Upper lobe of left lung (tissue), 4 donors: ENCODE measurements at regions not wholly inside any gene's neighbourhood (a gene's known extent, or its start where the extent isn't known, plus 50 kb on each side); places are given as distances from the start of the nearest gene placed in this dataset.

ENCODE experiments used
- EP300 ChIP-seq, 4 donors: sonication (generic); formaldehyde crosslinking; IDR thresholded peaks; one replicate each; pipeline ENCODE4 v1.5.1; 2017; ENCODE audit warnings: antibody characterized with exemption in 4 of 4, control low read depth in 2 of 4
- POLR2A ChIP-seq, 4 donors: fragments of 450-650 bp; IDR thresholded peaks; one replicate each; pipeline ENCODE4 v1.5.1; 2016 to 2017; ENCODE audit warnings: antibody characterized with exemption in 4 of 4, mild to moderate bottlenecking in 2 of 4
- POLR2AphosphoS5 ChIP-seq, 2 donors: sonication (generic); formaldehyde crosslinking; IDR thresholded peaks; one replicate each; pipeline ENCODE4 v1.5.1; 2017; ENCODE audit warnings: antibody characterized with exemption in 2 of 2
- TF ChIP-seq, protein P1 (sequence below), 6 experiments: fragments of 450-650 bp in 4 of 6; fragments of 200-600 bp in 2 of 6; sonication (generic) in 2 of 6; IDR thresholded peaks; one replicate each; pipeline ENCODE4 v1.5.1; 2016 to 2019; ENCODE audit warnings: antibody characterized with exemption in 6 of 6

DNA sequence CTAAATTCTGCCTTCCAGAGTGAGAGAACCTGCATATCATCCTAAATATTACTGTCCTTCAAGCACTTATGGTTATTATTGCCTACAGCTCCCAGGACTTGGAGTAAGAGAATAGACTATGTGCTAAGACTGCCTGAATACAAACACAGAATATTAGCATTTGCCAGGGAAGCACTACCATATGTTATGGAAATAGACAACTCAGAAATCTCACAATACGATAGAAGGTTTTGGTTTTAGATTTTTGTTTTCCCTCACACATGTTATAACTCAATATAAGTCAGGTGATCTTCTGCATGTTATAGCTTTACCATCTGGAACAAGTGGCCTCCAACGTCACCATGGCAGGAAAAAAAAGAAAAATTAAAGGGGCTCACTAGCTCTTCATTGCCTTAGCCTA lies 413.9 kb downstream of the LRRIQ3 start:
- TF ChIP-seq, protein P1, sequence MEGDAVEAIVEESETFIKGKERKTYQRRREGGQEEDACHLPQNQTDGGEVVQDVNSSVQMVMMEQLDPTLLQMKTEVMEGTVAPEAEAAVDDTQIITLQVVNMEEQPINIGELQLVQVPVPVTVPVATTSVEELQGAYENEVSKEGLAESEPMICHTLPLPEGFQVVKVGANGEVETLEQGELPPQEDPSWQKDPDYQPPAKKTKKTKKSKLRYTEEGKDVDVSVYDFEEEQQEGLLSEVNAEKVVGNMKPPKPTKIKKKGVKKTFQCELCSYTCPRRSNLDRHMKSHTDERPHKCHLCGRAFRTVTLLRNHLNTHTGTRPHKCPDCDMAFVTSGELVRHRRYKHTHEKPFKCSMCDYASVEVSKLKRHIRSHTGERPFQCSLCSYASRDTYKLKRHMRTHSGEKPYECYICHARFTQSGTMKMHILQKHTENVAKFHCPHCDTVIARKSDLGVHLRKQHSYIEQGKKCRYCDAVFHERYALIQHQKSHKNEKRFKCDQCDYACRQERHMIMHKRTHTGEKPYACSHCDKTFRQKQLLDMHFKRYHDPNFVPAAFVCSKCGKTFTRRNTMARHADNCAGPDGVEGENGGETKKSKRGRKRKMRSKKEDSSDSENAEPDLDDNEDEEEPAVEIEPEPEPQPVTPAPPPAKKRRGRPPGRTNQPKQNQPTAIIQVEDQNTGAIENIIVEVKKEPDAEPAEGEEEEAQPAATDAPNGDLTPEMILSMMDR (IDR thresholded peaks at IDR 0.05): no peak
- no peak for TF ChIP-seq POLR2A (IDR thresholded peaks at IDR 0.05)
- no peak for TF ChIP-seq POLR2AphosphoS5 (IDR thresholded peaks at IDR 0.05)
- no peak for TF ChIP-seq EP300 (IDR thresholded peaks at IDR 0.05)
